B cell (primary cell): ENCODE measurements at regions not wholly inside any gene's neighbourhood (a gene's known extent, or its start where the extent isn't known, plus 50 kb on each side); places are given as distances from the start of the nearest gene placed in this dataset.

Source experiments
- ATAC-seq: fragments of 200-7000 bp; cut with Tn5 transposase; one replicate; pipeline ENCODE4 v1.10.0; 2021; ENCODE audit warnings: low read depth, mild to moderate bottlenecking, moderate number of reproducible peaks, moderate library complexity
- CTCF ChIA-PET: fragments of 350-600 bp; sonication (Branson Sonifier 250); formaldehyde crosslinking; loops from one replicate; lab custom pipeline; 2021; ENCODE audit warnings: antibody characterized with exemption, inconsistent platforms; lab: Charles Lee
- POLR2A ChIA-PET: fragments of 350-600 bp; sonication (Branson Sonifier 250); formaldehyde crosslinking; loops from one replicate; lab custom pipeline; 2021; ENCODE audit warnings: antibody characterized with exemption; lab: Charles Lee
- DNase-seq: peaks from one replicate; pipeline ENCODE4 v3.0.0; 2013
- H2AFZ ChIP-seq: 2 replicates; pipeline ENCODE4 v1.6.1; 2012; ENCODE audit warnings: mild to moderate bottlenecking, low read depth, low read length; ENCODE audit not compliant: insufficient read depth, poor library complexity, severe bottlenecking
- H3K27ac ChIP-seq, 2 donors: 1 replicate in 1 of 2; 2 replicates in 1 of 2; pipeline ENCODE4 v1.5.1; 2012 to 2013; ENCODE audit warnings: low read length in 2 of 2, mild to moderate bottlenecking in 2 of 2, moderate library complexity in 1 of 2
- H3K27me3 ChIP-seq, 4 experiments: fragments of 200-600 bp in 1 of 4; sonication (generic) in 1 of 4; replicated peaks in 1 of 4; 1 replicate in 2 of 4; 2 replicates in 2 of 4; pipeline versions ENCODE4 v1.6.1 to v1.7.0; 2013 to 2016; ENCODE audit warnings: low read length in 3 of 4, mild to moderate bottlenecking in 2 of 4, mixed read lengths in 1 of 4, moderate library complexity in 1 of 4; ENCODE audit not compliant: insufficient read depth in 4 of 4, control insufficient read depth in 3 of 4; ENCODE audit errors: control extremely low read depth in 1 of 4
- H3K36me3 ChIP-seq, 2 experiments: replicated peaks in 1 of 2; 1 replicate in 1 of 2; 2 replicates in 1 of 2; pipeline versions ENCODE4 v1.6.1 to v1.7.1; 2013; ENCODE audit warnings: low read length in 1 of 2; ENCODE audit not compliant: insufficient read depth in 2 of 2, control insufficient read depth in 1 of 2; ENCODE audit errors: control extremely low read depth in 1 of 2, extremely low read depth in 1 of 2
- H3K4me1 ChIP-seq, 2 donors: fragments of 200-600 bp in 1 of 2; sonication (generic) in 1 of 2; 1 replicate in 1 of 2; 2 replicates in 1 of 2; pipeline versions ENCODE4 v1.5.1 to v1.6.1; 2013 to 2017; ENCODE audit warnings: low read length in 2 of 2; ENCODE audit not compliant: control insufficient read depth in 2 of 2, insufficient read depth in 2 of 2
- H3K4me2 ChIP-seq: replicated peaks from 2 replicates; pipeline ENCODE3; 2012; ENCODE audit warnings: mild to moderate bottlenecking, low read depth, low read length; ENCODE audit not compliant: poor library complexity, severe bottlenecking
- H3K4me3 ChIP-seq, 5 experiments: fragments of 200-600 bp in 1 of 5; sonication (generic) in 1 of 5; 1 replicate in 3 of 5; 2 replicates in 2 of 5; pipeline versions ENCODE4 v1.5.1 to v1.7.0; 2011 to 2016; ENCODE audit warnings: low read length in 4 of 5, mild to moderate bottlenecking in 4 of 5, low read depth in 2 of 5, control low read depth in 1 of 5, moderate library complexity in 1 of 5; ENCODE audit not compliant: insufficient read depth in 1 of 5; ENCODE audit errors: control extremely low read depth in 1 of 5, extremely low read depth in 1 of 5
- H3K79me2 ChIP-seq: fragments of 200-600 bp; sonication (generic); one replicate; pipeline ENCODE4 v1.6.0; 2016; ENCODE audit warnings: low read length; ENCODE audit not compliant: control insufficient read depth, insufficient read depth
- H3K9ac ChIP-seq: fragments of 200-600 bp; sonication (generic); 2 replicates; pipeline ENCODE4 v1.6.1; 2017; ENCODE audit warnings: mild to moderate bottlenecking, low read length, moderate library complexity
- H3K9me3 ChIP-seq, 3 donors: one replicate each; pipeline versions ENCODE4 v1.6.1 to v1.7.1; 2013; ENCODE audit warnings: low read length in 2 of 3; ENCODE audit not compliant: control insufficient read depth in 2 of 3, insufficient read depth in 1 of 3; ENCODE audit errors: control extremely low read depth in 1 of 3
- H4K20me1 ChIP-seq: 2 replicates; pipeline ENCODE4 v1.6.0; 2012; ENCODE audit warnings: mild to moderate bottlenecking, low read length; ENCODE audit not compliant: insufficient read depth, control insufficient read depth, poor library complexity, severe bottlenecking
- H3K27ac Mint-ChIP-seq: one replicate; pipeline ENCODE4 v1.8.0; 2021; ENCODE audit warnings: mixed read lengths
- H3K27me3 Mint-ChIP-seq: one replicate; pipeline ENCODE4 v1.8.0; 2021; ENCODE audit warnings: mixed read lengths
- H3K4me1 Mint-ChIP-seq: one replicate; pipeline ENCODE4 v1.8.0; 2021; ENCODE audit warnings: mixed read lengths
- H3K4me3 Mint-ChIP-seq: one replicate; pipeline ENCODE4 v1.8.0; 2021; ENCODE audit warnings: mixed read lengths
- H3K9me3 Mint-ChIP-seq: one replicate; pipeline ENCODE4 v1.8.0; 2022; ENCODE audit warnings: mixed read lengths; ENCODE audit not compliant: insufficient read depth
- CTCF ChIP-seq: fragments of 200-600 bp; IDR thresholded peaks from one replicate; pipeline ENCODE4 v1.8.0; 2022; ENCODE audit warnings: antibody characterized with exemption, mild to moderate bottlenecking
- EZH2 ChIP-seq: IDR thresholded peaks from 2 replicates; pipeline ENCODE4 v1.6.1; 2012; ENCODE audit warnings: borderline replicate concordance, low read depth, mild to moderate bottlenecking, moderate library complexity, low read length; ENCODE audit not compliant: insufficient read depth, poor library complexity, severe bottlenecking
- WGBS: methylation state at CpG from one replicate; pipeline ENCODE4 v1.1.5; 2013; ENCODE audit warnings: missing lambda C conversion rate; ENCODE audit not compliant: insufficient coverage; 5-methylcytosine and 5-hydroxymethylcytosine counted together
- intact Hi-C: fragments of 100-400 bp; cut with micrococcal nuclease; formaldehyde crosslinking; loops from one replicate; pipeline ENCODE4 v1.10.0; 2022

GRCh38 chr15:66651198-66651597 lies 50.8 kb upstream of the SMAD6 start:
- no peak overlapping the region for H3K27ac ChIP-seq
- no peaks in the 10 kb centered on the region for H4K20me1 ChIP-seq
- no peak overlapping the region for H3K4me2 ChIP-seq
- H3K27me3 Mint-ChIP-seq, result peaks cover 23% of the 10 kb centered on the region
- no peak for TF ChIP-seq CTCF
- TF ChIP-seq EZH2, result no peak
- H3K27ac Mint-ChIP-seq, result no peak overlapping the region
- H3K79me2 ChIP-seq, result no peaks in the 10 kb centered on the region
- 93% methylated on average over 2 of the region's 3 CpGs for WGBS
- no peak overlapping the region for H3K4me3 Mint-ChIP-seq
- peaks cover 0 to 6% of the 10 kb centered on the region in 2 donors for H3K4me1 ChIP-seq
- no peak overlapping the region for H3K4me3 ChIP-seq
- ChIA-PET CTCF (interaction anchor here (0.6 kb wide), 1 partner anchor 784 kb away, joined by 3 read pairs; no protein-coding TSS in a partner anchor), POLR2A (no interaction called here)
- no peak overlapping the region for H2AFZ ChIP-seq
- DNase-seq (no peak), ATAC-seq (no peak)
- peaks cover 0 to 7% (median 0%) of the 10 kb centered on the region in 4 experiments for H3K27me3 ChIP-seq
- intact Hi-C loops, result no loop called here
- H3K9me3 Mint-ChIP-seq, result no peaks in the 10 kb centered on the region
- H3K4me1 Mint-ChIP-seq, result peaks cover 10% of the 10 kb centered on the region
- no peak overlapping the region for H3K9ac ChIP-seq
- no peaks in the 10 kb centered on the region for H3K9me3 ChIP-seq
- H3K36me3 ChIP-seq, result no peaks in the 10 kb centered on the region

GRCh38 chr15:66651913-66652642 lies 50.0 kb upstream of the SMAD6 start:
- WGBS, result 88% methylated on average over 5 of the region's 5 CpGs
- Mint-ChIP-seq H3K4me1 (peaks cover 11% of the 10 kb centered on the region), H3K27me3 (peaks cover 28% of the 10 kb centered on the region), H3K9me3 (no peaks in the 10 kb centered on the region), H3K4me3 (no peak overlapping the region), H3K27ac (peak overlapping the region; percentile 20)
- no peaks in the 10 kb centered on the region for H3K36me3 ChIP-seq
- peaks cover 0 to 6% of the 10 kb centered on the region in 2 donors for H3K4me1 ChIP-seq
- H3K27me3 ChIP-seq, result peaks cover 0 to 7% (median 0%) of the 10 kb centered on the region in 4 experiments
- H3K9ac ChIP-seq, result no peak overlapping the region
- no peaks in the 10 kb centered on the region for H3K9me3 ChIP-seq
- POLR2A ChIA-PET, result no interaction called here
- no peak overlapping the region for H2AFZ ChIP-seq
- H3K4me2 ChIP-seq, result no peak overlapping the region
- H3K27ac ChIP-seq, result no peak overlapping the region
- H4K20me1 ChIP-seq, result no peaks in the 10 kb centered on the region
- DNase-seq (no peak), ATAC-seq (no peak)
- H3K4me3 ChIP-seq, result no peak overlapping the region
- intact Hi-C loops, result no loop called here
- TF ChIP-seq CTCF, result no peak
- no peak for TF ChIP-seq EZH2
- CTCF ChIA-PET, result no interaction called here
- H3K79me2 ChIP-seq, result no peaks in the 10 kb centered on the region
